Prostate gland (tissue), 2 donors: ENCODE measurements at regions not wholly inside any gene's neighbourhood (a gene's known extent, or its start where the extent isn't known, plus 50 kb on each side); places are given as distances from the start of the nearest gene placed in this dataset.

Experiments used
- CTCF ChIP-seq, 4 experiments: fragments of 200-600 bp in 2 of 4; fragments of 450-650 bp in 2 of 4; sonication (generic) in 2 of 4; IDR thresholded peaks; 1 replicate in 3 of 4; 2 replicates in 1 of 4; pipeline ENCODE4 v1.5.1; 2016 to 2019; ENCODE audit warnings: antibody characterized with exemption in 4 of 4, mild to moderate bottlenecking in 2 of 4, moderate library complexity in 2 of 4
- POLR2AphosphoS5 ChIP-seq: sonication (generic); formaldehyde crosslinking; IDR thresholded peaks from one replicate; pipeline ENCODE4 v1.6.1; 2017; ENCODE audit warnings: antibody characterized with exemption

- TF ChIP-seq CTCF (IDR thresholded peaks at IDR 0.05) = no peak
- no peak for TF ChIP-seq POLR2AphosphoS5
Measured at GRCh38 chr11:103624708-103625623, 411.5 kb upstream of the DDI1 start.
